Spinal cord (tissue), 9 donors: ENCODE measurements at regions not wholly inside any gene's neighbourhood (a gene's known extent, or its start where the extent isn't known, plus 50 kb on each side); places are given as distances from the start of the nearest gene placed in this dataset.

Experiments
- DNase-seq, 6 donors: peaks; one replicate each; pipeline versions ENCODE4 v3.0.0 to v3.0.0-alpha.2; 2013 to 2015; ENCODE audit warnings: low spot score in 6 of 6, low read depth in 4 of 6
- H3K27ac ChIP-seq: one replicate; pipeline ENCODE4 v1.5.1; 2013; ENCODE audit warnings: low read depth, low read length, control low read depth
- H3K27me3 ChIP-seq: one replicate; pipeline ENCODE4 v1.6.1; 2013; ENCODE audit warnings: low read length; ENCODE audit not compliant: control insufficient read depth, insufficient read depth
- H3K36me3 ChIP-seq: one replicate; pipeline ENCODE4 v1.6.1; 2013; ENCODE audit warnings: low read length; ENCODE audit not compliant: control insufficient read depth, insufficient read depth
- H3K4me1 ChIP-seq: one replicate; pipeline ENCODE4 v1.6.1; 2013; ENCODE audit warnings: low read length; ENCODE audit not compliant: control insufficient read depth, insufficient read depth
- H3K4me3 ChIP-seq: one replicate; pipeline ENCODE4 v1.5.1; 2013; ENCODE audit warnings: low read depth, low read length, control low read depth
- H3K9me3 ChIP-seq: one replicate; pipeline ENCODE4 v1.6.1; 2013; ENCODE audit warnings: low read length; ENCODE audit not compliant: control insufficient read depth, insufficient read depth
- WGBS: methylation state at CpG from one replicate; pipeline ENCODE4 v1.1.5; 2013; ENCODE audit warnings: missing lambda C conversion rate; ENCODE audit not compliant: insufficient coverage; 5-methylcytosine and 5-hydroxymethylcytosine counted together
- donor health status: healthy.

DNA sequence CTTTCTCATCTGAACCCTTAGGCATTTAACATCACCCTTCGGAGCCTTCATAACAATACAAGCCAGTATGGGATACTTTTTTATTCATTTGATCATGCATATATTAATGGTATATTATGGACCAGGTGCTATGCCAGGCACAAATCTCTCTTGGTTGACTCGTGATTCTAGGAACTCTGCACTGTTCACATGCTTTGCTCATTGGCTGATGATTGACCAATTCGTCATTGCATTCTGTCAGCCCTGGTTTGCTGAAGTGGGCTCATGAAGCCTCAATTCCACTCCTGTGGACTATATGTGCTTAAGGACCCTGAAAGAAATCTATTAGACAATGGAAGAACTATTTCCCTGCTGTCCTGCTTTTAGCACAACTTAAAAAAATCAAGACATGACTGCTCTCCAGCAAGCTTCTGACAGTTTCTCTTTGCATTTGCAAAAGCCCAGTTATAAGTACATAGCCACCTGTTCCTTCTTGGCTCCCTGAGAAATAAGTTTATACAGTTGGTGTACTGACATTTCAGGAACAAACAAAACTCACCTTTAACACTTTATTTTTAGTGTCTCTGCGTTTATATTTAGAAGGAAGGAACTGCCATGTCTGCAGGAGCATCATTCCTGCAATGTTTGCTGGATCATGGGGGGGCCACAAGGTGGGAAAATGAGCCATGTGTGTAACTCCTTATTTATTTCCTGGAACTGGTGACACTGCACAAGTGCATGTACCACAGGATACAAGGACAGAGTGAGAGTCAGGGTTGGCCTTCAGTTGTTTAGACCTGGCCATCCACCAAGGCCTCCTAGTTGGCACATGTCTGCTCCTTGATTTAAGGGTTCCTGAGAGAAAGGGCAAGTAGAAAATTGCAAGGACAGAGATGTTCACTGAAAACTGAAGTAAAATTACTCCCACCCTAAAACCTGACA is 146.0 kb upstream of the NAMPT start:
- no peak overlapping the region for H3K27ac ChIP-seq
- H3K27me3 ChIP-seq = no peaks in the 10 kb centered on the region
- DNase-seq = no peak

DNA sequence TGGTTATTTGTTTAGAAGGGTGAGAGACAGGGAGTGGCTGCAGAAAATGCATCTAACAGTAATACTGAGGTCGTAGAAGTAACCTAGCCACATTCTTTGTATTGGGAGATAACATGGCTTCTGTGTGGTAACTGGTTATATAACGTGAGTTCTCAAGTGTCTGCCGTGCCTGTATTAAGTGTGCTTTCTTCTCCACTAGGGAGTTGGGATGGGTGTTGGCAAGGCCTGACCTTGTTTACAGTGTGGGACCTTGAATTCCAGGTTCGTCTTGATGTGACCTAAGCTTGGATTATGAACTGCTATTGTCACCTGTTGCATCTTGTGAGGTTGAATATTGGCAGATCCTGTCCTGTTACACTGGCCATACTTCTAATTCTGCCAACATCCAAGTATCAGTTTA is 145.3 kb upstream of the NAMPT start:
- H3K4me1 ChIP-seq = peaks cover 4% of the 10 kb centered on the region
- no peaks in the 10 kb centered on the region for H3K27me3 ChIP-seq
- WGBS = 81% methylated on average over 3 of the region's 4 CpGs
- H3K9me3 ChIP-seq = no peaks in the 10 kb centered on the region
- H3K36me3 ChIP-seq = no peaks in the 10 kb centered on the region
- H3K27ac ChIP-seq = no peak overlapping the region
- no peak overlapping the region for H3K4me3 ChIP-seq
- DNase-seq = no peak

More for the DNA sequence above, 146.0 kb upstream of the NAMPT start:
- Histone ChIP-seq H3K4me3 (no peak overlapping the region), H3K36me3 (no peaks in the 10 kb centered on the region), H3K9me3 (no peaks in the 10 kb centered on the region), H3K4me1 (no peaks in the 10 kb centered on the region)
- 82% methylated on average over 3 of the region's 4 CpGs for WGBS

DNA sequence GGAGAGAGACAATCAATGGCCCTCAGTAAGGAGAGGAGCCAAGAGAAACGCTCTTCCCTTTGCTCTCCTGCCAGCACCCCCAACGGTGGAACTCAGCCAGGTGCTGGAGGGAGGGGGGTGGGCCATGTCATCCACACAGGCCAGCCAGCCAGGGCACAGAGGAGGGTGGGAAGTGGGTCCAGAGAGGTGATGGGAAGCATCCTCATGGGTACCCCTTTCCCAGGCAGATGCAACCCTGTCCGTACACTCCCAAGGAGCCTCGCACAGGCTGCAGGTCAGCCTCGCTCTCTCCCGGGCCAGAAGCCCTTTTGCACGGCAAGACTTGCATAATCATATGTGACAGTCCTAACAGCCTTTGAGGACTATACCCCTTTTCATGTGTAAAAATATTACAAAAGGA is 142.0 kb upstream of the NAMPT start:
- Histone ChIP-seq H3K27me3 (no peaks in the 10 kb centered on the region), H3K4me3 (no peak overlapping the region), H3K4me1 (peaks cover 7% of the 10 kb centered on the region), H3K36me3 (no peaks in the 10 kb centered on the region), H3K9me3 (no peaks in the 10 kb centered on the region), H3K27ac (no peak overlapping the region)
- DNase-seq = peak in 1 of 6 donors; percentile 1
- 83% methylated on average over 5 of the region's 7 CpGs for WGBS

DNA sequence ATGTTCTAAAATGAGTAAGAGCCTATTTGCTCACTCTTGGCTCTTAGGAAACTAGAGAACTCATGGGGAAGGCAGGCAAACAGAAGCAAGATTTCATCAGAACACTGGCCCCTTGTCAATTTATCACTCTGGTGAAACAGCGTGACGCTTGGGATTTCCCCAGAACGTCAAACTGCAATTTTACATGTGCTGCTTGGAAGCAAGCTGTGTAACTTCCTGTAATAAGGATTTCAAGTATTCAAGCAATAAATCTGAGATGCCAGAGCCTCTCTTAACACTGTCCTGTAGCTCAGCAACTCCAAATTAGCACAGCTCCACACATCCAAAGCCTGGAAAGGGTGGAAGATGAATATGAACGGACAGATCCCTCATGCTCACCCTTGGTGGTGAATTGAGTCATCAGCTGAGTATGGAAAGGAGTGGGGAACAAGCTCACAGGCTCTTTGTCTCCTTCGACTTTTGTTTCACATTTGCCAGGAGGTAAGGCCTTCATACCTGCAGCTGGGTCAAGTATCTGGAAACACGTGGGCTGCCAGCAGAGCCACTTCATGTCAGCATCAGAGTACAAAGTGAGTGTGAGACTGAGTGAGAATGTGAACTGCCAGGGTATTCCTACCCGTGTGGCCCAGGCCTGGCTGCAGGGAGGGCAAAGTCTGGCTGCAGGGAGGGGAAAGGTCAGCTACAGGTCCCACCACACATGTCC is 140.4 kb upstream of the NAMPT start:
- DNase-seq = peak in 4 of 6 donors; percentile 22 to 78 (median 45)
- Histone ChIP-seq H3K36me3 (no peaks in the 10 kb centered on the region), H3K27me3 (no peaks in the 10 kb centered on the region), H3K4me3 (no peak overlapping the region), H3K4me1 (peaks cover 16% of the 10 kb centered on the region), H3K27ac (peak overlapping the region; percentile 61), H3K9me3 (no peaks in the 10 kb centered on the region)
- WGBS = 72% methylated on average over 3 of the region's 7 CpGs

DNA sequence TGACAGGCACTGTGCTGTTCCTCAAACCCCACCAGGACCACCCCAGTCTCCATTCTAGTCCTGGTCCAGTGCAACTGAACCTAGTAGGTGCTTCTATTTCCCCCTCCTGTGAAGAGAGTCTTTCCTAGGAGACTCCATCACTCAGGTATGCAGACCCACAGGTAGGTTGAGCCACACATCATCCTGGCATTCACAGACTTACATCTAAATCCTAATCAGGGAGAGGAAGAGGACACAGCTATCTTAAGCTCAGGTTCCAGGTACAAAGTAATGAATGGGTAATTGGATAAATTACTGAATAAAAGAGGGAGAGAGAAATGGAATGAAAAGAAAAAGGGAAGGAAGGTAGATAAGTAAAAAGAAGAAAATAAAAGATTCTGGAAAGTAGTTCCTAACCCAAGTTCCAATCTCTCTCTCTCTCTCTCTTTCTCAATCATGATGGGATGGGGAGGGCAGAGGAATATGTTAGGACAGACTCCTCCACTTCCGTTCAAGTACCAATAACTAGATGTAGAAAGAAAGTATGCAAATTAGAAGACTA is 139.8 kb upstream of the NAMPT start:
- H3K4me3 ChIP-seq = no peak overlapping the region
- DNase-seq = no peak
- no peaks in the 10 kb centered on the region for H3K9me3 ChIP-seq
- peaks cover 16% of the 10 kb centered on the region for H3K4me1 ChIP-seq
- no peaks in the 10 kb centered on the region for H3K36me3 ChIP-seq
- H3K27me3 ChIP-seq = no peaks in the 10 kb centered on the region
- peak overlapping the region; percentile 61 for H3K27ac ChIP-seq
- no CpG with 5 or more reads among the region's 1 CpG for WGBS

DNA sequence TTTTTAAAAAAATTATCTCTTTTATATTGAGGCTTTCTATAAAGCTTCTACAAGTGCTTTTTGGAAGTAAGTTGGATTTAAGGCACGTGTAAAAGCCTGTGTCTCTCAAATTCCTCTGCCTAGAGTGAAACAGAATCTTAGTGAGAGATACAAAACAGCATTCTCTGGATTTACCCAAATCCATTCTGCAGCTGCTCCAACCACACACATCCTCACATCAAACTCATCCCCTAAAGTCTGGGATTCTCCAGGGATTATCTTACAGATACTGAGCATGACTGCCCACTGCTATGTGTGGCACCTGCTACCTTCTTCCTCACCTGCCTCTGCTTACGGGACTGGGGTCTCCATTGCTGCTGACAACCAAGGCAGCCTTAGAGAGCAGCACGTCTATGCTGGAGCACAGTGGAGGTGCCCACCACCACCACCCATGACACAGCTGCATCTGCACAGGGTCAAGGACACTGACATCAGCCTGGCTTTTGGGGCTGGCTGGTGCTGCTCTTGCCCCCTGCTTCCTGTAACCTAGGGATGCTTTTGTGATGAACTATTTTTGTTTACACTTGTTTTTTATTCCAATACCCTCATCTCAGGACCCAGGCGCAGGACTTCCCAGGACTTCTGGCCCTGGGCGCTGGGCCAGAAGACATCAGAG is 139.2 kb upstream of the NAMPT start:
- Histone ChIP-seq H3K27ac (no peak overlapping the region), H3K4me1 (peaks cover 16% of the 10 kb centered on the region), H3K36me3 (no peaks in the 10 kb centered on the region), H3K27me3 (no peaks in the 10 kb centered on the region), H3K4me3 (no peak overlapping the region), H3K9me3 (no peaks in the 10 kb centered on the region)
- WGBS = 95% methylated on average over 3 of the region's 5 CpGs
- DNase-seq = no peak

DNA sequence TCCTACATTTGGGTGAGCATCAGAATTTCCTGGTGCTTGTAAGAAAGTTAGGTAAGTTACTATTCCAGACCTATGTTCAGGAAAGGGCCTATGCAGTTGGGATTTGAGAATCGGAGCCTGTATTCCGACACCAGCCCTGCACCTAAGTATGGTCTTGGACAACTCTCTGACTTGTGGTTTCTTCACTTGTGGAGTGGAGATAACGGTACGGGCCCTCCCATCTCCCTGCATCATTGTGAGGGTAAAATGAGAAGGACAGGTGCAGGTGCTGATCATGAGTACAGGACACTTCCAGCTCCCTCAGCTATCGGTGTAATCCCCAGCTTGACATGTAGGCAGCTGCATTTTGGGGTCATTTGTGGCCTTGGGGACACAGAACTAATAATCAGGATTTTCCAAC is 138.3 kb upstream of the NAMPT start:
- 95% methylated on average over 4 of the region's 5 CpGs for WGBS
- H3K27ac ChIP-seq = no peak overlapping the region
- DNase-seq = no peak

DNA sequence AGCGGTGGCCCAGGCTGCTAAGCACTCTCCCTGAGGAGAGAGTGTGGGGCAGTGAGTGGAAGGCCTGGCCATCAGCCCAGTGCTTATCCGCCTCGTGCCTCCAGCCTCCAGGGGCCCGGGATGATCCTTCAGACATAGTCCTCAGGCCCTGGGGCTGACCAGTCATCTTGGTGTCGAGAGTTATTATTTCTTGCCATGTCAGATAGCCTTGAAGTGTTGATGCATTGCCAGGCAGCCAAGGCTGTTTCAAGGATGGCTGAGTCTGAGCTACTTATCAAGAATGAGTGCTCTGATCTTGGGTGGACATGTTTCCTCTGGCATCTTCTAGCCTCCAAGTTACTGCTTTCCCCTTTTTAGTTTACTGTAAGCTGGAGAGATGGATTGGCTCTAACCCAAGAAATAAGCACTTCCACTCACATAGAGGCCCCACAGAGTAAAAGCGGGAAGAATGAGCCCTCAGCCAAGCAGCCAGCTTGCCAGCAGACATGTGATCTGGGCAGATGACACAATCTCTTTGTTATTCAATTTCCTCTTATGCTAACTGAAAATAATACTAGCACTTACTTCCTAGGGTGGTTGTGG is 136.5 kb upstream of the NAMPT start:
- Histone ChIP-seq H3K9me3 (no peaks in the 10 kb centered on the region), H3K36me3 (no peaks in the 10 kb centered on the region), H3K4me1 (peaks cover 16% of the 10 kb centered on the region), H3K4me3 (no peak overlapping the region), H3K27me3 (no peaks in the 10 kb centered on the region), H3K27ac (peak overlapping the region; percentile 61)
- 54% methylated on average over 5 of the region's 6 CpGs for WGBS
- peak in 4 of 6 donors; percentile 26 to 84 (median 54) for DNase-seq

More for the DNA sequence above, 138.3 kb upstream of the NAMPT start:
- Histone ChIP-seq H3K9me3 (no peaks in the 10 kb centered on the region), H3K4me3 (no peak overlapping the region), H3K36me3 (no peaks in the 10 kb centered on the region), H3K4me1 (peaks cover 16% of the 10 kb centered on the region), H3K27me3 (no peaks in the 10 kb centered on the region)

DNA sequence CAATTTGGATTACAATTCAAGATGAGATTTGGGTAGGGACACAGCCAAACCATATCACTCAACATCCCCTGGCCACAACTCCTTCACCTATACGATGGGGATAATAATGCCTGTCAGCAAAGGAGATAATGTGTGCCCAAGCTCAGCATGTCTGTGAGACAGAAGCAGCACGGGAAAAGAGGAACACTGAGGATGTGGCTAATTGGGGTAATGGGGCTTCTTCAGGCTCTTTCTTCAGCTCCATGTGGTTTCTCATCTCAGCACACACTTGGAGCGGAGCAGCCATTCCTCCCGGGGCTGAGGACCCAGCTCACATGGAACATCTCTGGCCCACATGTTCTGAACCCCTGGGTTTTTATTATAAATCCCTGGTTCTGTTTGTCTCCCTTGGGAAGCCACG is 136.0 kb upstream of the NAMPT start:
- H3K4me3 ChIP-seq = no peak overlapping the region
- no peaks in the 10 kb centered on the region for H3K9me3 ChIP-seq
- no peaks in the 10 kb centered on the region for H3K36me3 ChIP-seq
- H3K27me3 ChIP-seq = no peaks in the 10 kb centered on the region
- peaks cover 16% of the 10 kb centered on the region for H3K4me1 ChIP-seq
- WGBS = 87% methylated on average over 4 of the region's 5 CpGs
- peak overlapping the region; percentile 61 for H3K27ac ChIP-seq
- DNase-seq = no peak
